Activated CD8-positive, alpha-beta T cell treated with anti-CD3 and anti-CD28 coated beads for 36 hours (primary cell): ENCODE measurements at regions not wholly inside any gene's neighbourhood (a gene's known extent, or its start where the extent isn't known, plus 50 kb on each side); places are given as distances from the start of the nearest gene placed in this dataset.
"Not testable (repeated sequence)": the region's sequence is repeated elsewhere in the genome, so short reads cannot be mapped to it uniquely, and the experiment has no call there.

ENCODE experiments used
- ATAC-seq: fragments of 200-7000 bp; cut with Tn5 transposase; one replicate; pipeline ENCODE4 v1.10.0; 2021; ENCODE audit warnings: mild to moderate bottlenecking, moderate library complexity
- CTCF ChIA-PET: fragments of 350-600 bp; sonication (Branson Sonifier 250); formaldehyde crosslinking; loops from one replicate; lab custom pipeline; 2021; ENCODE audit warnings: antibody characterized with exemption; lab: Charles Lee
- POLR2A ChIA-PET: fragments of 350-600 bp; sonication (Branson Sonifier 250); formaldehyde crosslinking; loops from one replicate; lab custom pipeline; 2021; ENCODE audit warnings: antibody characterized with exemption; lab: Charles Lee
- DNase-seq: peaks from one replicate; pipeline ENCODE4 v3.0.0-alpha.2; 2020
- H3K27ac Mint-ChIP-seq: one replicate; pipeline ENCODE4 v1.8.0; 2021; ENCODE audit warnings: mild to moderate bottlenecking, mixed read lengths
- H3K27me3 Mint-ChIP-seq: one replicate; pipeline ENCODE4 v1.8.0; 2021; ENCODE audit warnings: mixed read lengths
- H3K36me3 Mint-ChIP-seq: one replicate; pipeline ENCODE4 v1.8.0; 2021; ENCODE audit warnings: low read depth, mixed read lengths
- H3K4me1 Mint-ChIP-seq: one replicate; pipeline ENCODE4 v1.8.0; 2021; ENCODE audit warnings: low read depth, mixed read lengths
- H3K4me3 Mint-ChIP-seq: one replicate; pipeline ENCODE4 v1.8.0; 2021; ENCODE audit warnings: mild to moderate bottlenecking, moderate library complexity, mixed read lengths
- H3K9me3 Mint-ChIP-seq: one replicate; pipeline ENCODE4 v1.8.0; 2021; ENCODE audit warnings: mixed read lengths
- CTCF ChIP-seq: fragments of 200-600 bp; IDR thresholded peaks from one replicate; pipeline ENCODE4 v1.8.0; 2022; ENCODE audit warnings: antibody characterized with exemption, mild to moderate bottlenecking
- intact Hi-C: fragments of 100-400 bp; cut with micrococcal nuclease; formaldehyde crosslinking; loops from one replicate; pipeline ENCODE4 v1.10.0; 2022

- DNase-seq, result no peak
- ChIA-PET POLR2A (no interaction called here), CTCF (no interaction called here)
- no peaks in the 10 kb centered on the region for H3K36me3 Mint-ChIP-seq
- intact Hi-C loops, result no loop called here
- H3K4me3 Mint-ChIP-seq, result no peak overlapping the region
- H3K27me3 Mint-ChIP-seq, result no peaks in the 10 kb centered on the region
- no peak for ATAC-seq
- TF ChIP-seq CTCF, result no peak
- H3K4me1 Mint-ChIP-seq, result no peaks in the 10 kb centered on the region
- peaks cover 16% of the 10 kb centered on the region for H3K9me3 Mint-ChIP-seq
- no peak overlapping the region for H3K27ac Mint-ChIP-seq
Observed at GRCh38 chr16:63131503-63131902, 1095.3 kb upstream of the CDH8 start.

DNA sequence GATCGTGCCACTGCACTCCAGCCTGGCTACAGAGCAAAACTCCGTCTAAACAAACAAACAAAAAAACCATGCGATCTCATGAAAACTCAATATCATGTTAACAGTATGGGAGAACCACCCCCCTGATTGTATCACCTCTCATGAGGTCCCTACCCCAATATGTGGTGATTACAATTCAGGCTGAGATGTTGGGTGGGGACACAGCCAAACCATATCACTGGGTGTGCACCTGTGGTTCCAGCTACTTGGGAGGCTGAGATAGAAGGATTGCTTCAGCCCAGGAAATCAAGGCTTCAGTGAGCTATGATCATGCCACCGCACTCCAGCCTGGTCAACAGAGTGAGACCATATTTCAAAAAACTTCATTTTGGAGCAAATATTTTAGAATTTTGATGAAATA is 1094.7 kb upstream of the CDH8 start:
- H3K4me1 Mint-ChIP-seq, result no peaks in the 10 kb centered on the region
- ATAC-seq, result no peak
- POLR2A ChIA-PET, result no interaction called here
- no peaks in the 10 kb centered on the region for H3K36me3 Mint-ChIP-seq
- peaks cover 14% of the 10 kb centered on the region for H3K9me3 Mint-ChIP-seq
- H3K27me3 Mint-ChIP-seq, result no peaks in the 10 kb centered on the region
- no peak for DNase-seq
- intact Hi-C loops, result no loop called here
- CTCF ChIA-PET, result no interaction called here
- no peak for TF ChIP-seq CTCF
- H3K4me3 Mint-ChIP-seq, result no peak overlapping the region
- no peak overlapping the region for H3K27ac Mint-ChIP-seq

GRCh38 chr16:63129411-63130125 is 1093.3 kb upstream of the CDH8 start:
- Mint-ChIP-seq H3K27ac (no peak overlapping the region), H3K4me1 (no peaks in the 10 kb centered on the region), H3K36me3 (no peaks in the 10 kb centered on the region), H3K9me3 (peaks cover 11% of the 10 kb centered on the region), H3K4me3 (no peak overlapping the region), H3K27me3 (no peaks in the 10 kb centered on the region)
- no peak for TF ChIP-seq CTCF
- intact Hi-C loops, result no loop called here
- ATAC-seq (no peak), DNase-seq (no peak)
- POLR2A ChIA-PET, result no interaction called here
- CTCF ChIA-PET, result no interaction called here

GRCh38 chr16:63119905-63120304 is 1083.7 kb upstream of the CDH8 start:
- H3K27me3 Mint-ChIP-seq, CTCF ChIA-PET, intact Hi-C loops: not testable (repeated sequence)

GRCh38 chr16:63100082-63100481 is 1063.8 kb upstream of the CDH8 start:
- DNase-seq (no peak), ATAC-seq (no peak)
- no peaks in the 10 kb centered on the region for H3K4me1 Mint-ChIP-seq
- H3K27ac Mint-ChIP-seq, result no peak overlapping the region
- peaks cover 26% of the 10 kb centered on the region for H3K9me3 Mint-ChIP-seq
- POLR2A ChIA-PET, result no interaction called here
- TF ChIP-seq CTCF, result no peak
- H3K4me3 Mint-ChIP-seq, result no peak overlapping the region
- H3K36me3 Mint-ChIP-seq, result no peaks in the 10 kb centered on the region
- no peaks in the 10 kb centered on the region for H3K27me3 Mint-ChIP-seq
- intact Hi-C loops, result no loop called here
- CTCF ChIA-PET, result no interaction called here

More at GRCh38 chr16:63119905-63120304, 1083.7 kb upstream of the CDH8 start:
- POLR2A ChIA-PET, H3K36me3 Mint-ChIP-seq, ATAC-seq, H3K27ac Mint-ChIP-seq, H3K4me3 Mint-ChIP-seq, H3K9me3 Mint-ChIP-seq, H3K4me1 Mint-ChIP-seq, DNase-seq: not testable (repeated sequence)
